ENCODE measurements at regions not wholly inside any gene's neighbourhood (a gene's known extent, or its start where the extent isn't known, plus 50 kb on each side); places are given as distances from the start of the nearest gene placed in this dataset.

DNA sequence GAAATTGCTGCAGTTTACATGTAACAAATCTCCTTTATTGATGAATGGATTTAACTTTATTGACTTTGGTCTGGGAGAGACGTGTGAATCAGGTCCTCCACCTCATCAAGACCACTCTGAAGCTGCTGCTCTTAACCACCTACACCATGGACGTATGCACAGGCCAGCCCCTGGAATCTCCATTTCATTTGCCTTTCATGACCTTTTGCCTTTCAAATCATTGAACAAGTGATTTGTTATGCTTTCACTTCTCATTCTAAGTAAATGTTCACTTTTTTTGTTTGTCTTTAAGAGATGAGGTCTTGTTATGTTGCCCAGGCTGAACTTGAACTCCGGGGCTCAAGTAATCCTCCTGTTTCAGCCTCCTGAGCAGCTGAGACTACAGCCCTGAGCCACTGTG, 240.0 kb upstream of the SERP2 start:
- TF ChIP-seq, protein P1, sequence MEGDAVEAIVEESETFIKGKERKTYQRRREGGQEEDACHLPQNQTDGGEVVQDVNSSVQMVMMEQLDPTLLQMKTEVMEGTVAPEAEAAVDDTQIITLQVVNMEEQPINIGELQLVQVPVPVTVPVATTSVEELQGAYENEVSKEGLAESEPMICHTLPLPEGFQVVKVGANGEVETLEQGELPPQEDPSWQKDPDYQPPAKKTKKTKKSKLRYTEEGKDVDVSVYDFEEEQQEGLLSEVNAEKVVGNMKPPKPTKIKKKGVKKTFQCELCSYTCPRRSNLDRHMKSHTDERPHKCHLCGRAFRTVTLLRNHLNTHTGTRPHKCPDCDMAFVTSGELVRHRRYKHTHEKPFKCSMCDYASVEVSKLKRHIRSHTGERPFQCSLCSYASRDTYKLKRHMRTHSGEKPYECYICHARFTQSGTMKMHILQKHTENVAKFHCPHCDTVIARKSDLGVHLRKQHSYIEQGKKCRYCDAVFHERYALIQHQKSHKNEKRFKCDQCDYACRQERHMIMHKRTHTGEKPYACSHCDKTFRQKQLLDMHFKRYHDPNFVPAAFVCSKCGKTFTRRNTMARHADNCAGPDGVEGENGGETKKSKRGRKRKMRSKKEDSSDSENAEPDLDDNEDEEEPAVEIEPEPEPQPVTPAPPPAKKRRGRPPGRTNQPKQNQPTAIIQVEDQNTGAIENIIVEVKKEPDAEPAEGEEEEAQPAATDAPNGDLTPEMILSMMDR (IDR thresholded peaks at IDR 0.05; ENCODE audit: insufficient read depth, low read length, severe bottlenecking): no peak
- H3K36me3 ChIP-seq (ENCODE audit: control insufficient read depth, insufficient read depth, low read length): no peaks in the 10 kb centered on the region
- no peak for FAIRE-seq
- no peaks in the 10 kb centered on the region for H3K27me3 ChIP-seq (ENCODE audit: control insufficient read depth, insufficient read depth, low read length)
- H3K4me3 ChIP-seq (ENCODE audit: low read depth, low read length): no peak overlapping the region
- DNase-seq (ENCODE audit: low read depth): no peak

DNA sequence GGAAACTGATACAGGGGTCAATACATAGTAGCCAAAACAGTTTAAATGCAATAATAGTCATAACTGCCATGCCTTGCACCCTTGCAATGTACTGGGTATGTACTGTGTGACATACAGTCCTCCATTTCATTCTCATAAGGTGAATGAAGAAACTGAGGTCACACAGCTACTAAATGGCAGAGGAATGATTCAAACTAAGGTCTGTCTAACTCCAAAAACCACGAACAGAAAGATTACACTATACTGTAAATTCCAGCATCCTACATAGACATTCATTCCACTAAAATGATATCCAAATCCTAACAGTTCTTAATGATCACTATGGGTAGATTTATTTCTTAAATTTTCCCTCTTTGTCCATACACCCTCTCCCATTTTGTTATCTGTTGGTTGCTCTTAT, 238.1 kb upstream of the SERP2 start:
- TF ChIP-seq, protein P1 (IDR thresholded peaks at IDR 0.05; ENCODE audit: insufficient read depth, low read length, severe bottlenecking): no peak
- Histone ChIP-seq H3K36me3 (ENCODE audit: control insufficient read depth, insufficient read depth, low read length) (no peaks in the 10 kb centered on the region), H3K27me3 (ENCODE audit: control insufficient read depth, insufficient read depth, low read length) (no peaks in the 10 kb centered on the region), H3K4me3 (ENCODE audit: low read depth, low read length) (no peak overlapping the region)
- DNase-seq (ENCODE audit: low read depth) (no peak), FAIRE-seq (no peak)

DNA sequence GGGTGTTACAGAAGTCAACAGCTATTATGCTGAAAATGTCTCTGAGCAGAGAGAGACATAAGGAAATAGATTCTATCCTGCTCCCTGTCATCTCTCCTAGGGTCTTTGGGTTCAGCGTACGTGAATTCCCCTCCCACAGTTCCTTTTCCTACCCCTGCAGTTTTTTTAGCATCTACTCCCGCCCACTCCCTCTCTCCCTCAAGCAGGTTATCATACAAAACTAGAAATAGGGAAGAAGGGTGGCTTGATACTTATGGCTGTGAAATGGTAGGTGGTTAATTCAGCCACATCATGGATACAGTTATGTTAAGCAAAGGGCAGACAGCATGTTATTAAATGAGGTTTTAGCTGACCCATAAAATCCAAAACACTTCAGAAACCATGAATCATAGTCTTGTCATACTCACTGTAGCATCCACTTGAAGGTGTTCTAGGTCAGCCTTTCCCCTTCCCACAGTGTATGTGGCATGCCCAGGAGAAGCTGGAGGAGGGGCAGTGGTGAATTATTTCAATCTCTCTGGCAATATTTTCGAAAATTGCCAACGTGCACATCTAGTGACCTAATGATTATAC, 236.8 kb upstream of the SERP2 start:
- Histone ChIP-seq H3K4me3 (ENCODE audit: low read depth, low read length) (no peak overlapping the region), H3K27me3 (ENCODE audit: control insufficient read depth, insufficient read depth, low read length) (no peaks in the 10 kb centered on the region), H3K36me3 (ENCODE audit: control insufficient read depth, insufficient read depth, low read length) (no peaks in the 10 kb centered on the region)
- DNase-seq (ENCODE audit: low read depth) (peak; percentile 73), FAIRE-seq (no peak)
- TF ChIP-seq, protein P1 (IDR thresholded peaks at IDR 0.05; ENCODE audit: insufficient read depth, low read length, severe bottlenecking): no peak

DNA sequence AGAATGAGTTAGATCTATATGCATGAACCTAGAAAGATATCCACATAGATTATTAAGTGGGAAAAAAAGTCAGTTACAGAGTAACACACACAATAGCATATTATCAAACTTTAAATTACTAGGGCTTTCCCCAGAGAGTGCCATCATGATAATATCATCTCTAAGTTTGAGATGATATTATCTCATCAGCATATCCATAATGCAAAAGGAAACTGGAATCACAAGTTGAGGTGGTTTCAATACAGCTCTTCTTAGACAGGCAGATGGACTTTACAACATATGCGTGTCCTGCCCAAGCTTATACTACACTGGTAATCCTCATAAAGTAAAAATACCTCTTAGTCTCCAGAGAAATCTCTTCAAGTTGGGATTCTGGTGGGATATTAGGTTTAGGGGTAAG, 236.2 kb upstream of the SERP2 start:
- no peak for FAIRE-seq
- no peaks in the 10 kb centered on the region for H3K27me3 ChIP-seq (ENCODE audit: control insufficient read depth, insufficient read depth, low read length)
- H3K4me3 ChIP-seq (ENCODE audit: low read depth, low read length): no peak overlapping the region
- DNase-seq (ENCODE audit: low read depth): no peak
- TF ChIP-seq, protein P1 (IDR thresholded peaks at IDR 0.05; ENCODE audit: insufficient read depth, low read length, severe bottlenecking): no peak
- H3K36me3 ChIP-seq (ENCODE audit: control insufficient read depth, insufficient read depth, low read length): no peaks in the 10 kb centered on the region

DNA sequence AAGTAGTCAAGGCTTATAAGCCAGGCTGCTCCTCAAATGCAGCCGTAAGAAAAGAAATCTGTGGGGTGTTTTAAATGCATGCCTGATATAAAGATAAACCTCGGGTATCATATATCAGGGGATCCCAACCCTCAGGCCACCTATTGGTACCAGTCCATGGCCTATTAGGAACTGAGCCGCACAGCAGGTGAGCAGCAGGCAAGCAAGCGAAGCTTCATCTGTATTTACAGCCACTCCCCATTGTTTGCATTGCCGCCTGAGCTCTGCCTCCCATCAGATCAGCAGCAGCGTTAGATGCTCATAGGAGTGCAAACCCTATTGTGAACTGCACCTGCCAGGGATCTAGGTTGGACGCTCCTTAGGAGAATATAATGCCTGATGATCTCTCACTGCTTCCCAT, 233.5 kb upstream of the SERP2 start:
- Histone ChIP-seq H3K27me3 (ENCODE audit: control insufficient read depth, insufficient read depth, low read length) (no peaks in the 10 kb centered on the region), H3K36me3 (ENCODE audit: control insufficient read depth, insufficient read depth, low read length) (no peaks in the 10 kb centered on the region), H3K4me3 (ENCODE audit: low read depth, low read length) (no peak overlapping the region)
- DNase-seq (ENCODE audit: low read depth) (no peak), FAIRE-seq (no peak)
- TF ChIP-seq, protein P1 (IDR thresholded peaks at IDR 0.05; ENCODE audit: insufficient read depth, low read length, severe bottlenecking): no peak

Measured in bronchial epithelial cell (primary cell).